B cell (primary cell): ENCODE measurements at regions not wholly inside any gene's neighbourhood (a gene's known extent, or its start where the extent isn't known, plus 50 kb on each side); places are given as distances from the start of the nearest gene placed in this dataset.

Source experiments
- ATAC-seq: fragments of 200-7000 bp; cut with Tn5 transposase; one replicate; pipeline ENCODE4 v1.10.0; 2021; ENCODE audit warnings: low read depth, mild to moderate bottlenecking, moderate number of reproducible peaks, moderate library complexity
- CTCF ChIA-PET: fragments of 350-600 bp; sonication (Branson Sonifier 250); formaldehyde crosslinking; loops from one replicate; lab custom pipeline; 2021; ENCODE audit warnings: antibody characterized with exemption, inconsistent platforms; lab: Charles Lee
- POLR2A ChIA-PET: fragments of 350-600 bp; sonication (Branson Sonifier 250); formaldehyde crosslinking; loops from one replicate; lab custom pipeline; 2021; ENCODE audit warnings: antibody characterized with exemption; lab: Charles Lee
- DNase-seq: peaks from one replicate; pipeline ENCODE4 v3.0.0; 2013
- H2AFZ ChIP-seq: 2 replicates; pipeline ENCODE4 v1.6.1; 2012; ENCODE audit warnings: mild to moderate bottlenecking, low read depth, low read length; ENCODE audit not compliant: insufficient read depth, poor library complexity, severe bottlenecking
- H3K27ac ChIP-seq, 2 donors: 1 replicate in 1 of 2; 2 replicates in 1 of 2; pipeline ENCODE4 v1.5.1; 2012 to 2013; ENCODE audit warnings: low read length in 2 of 2, mild to moderate bottlenecking in 2 of 2, moderate library complexity in 1 of 2
- H3K27me3 ChIP-seq, 4 experiments: fragments of 200-600 bp in 1 of 4; sonication (generic) in 1 of 4; replicated peaks in 1 of 4; 1 replicate in 2 of 4; 2 replicates in 2 of 4; pipeline versions ENCODE4 v1.6.1 to v1.7.0; 2013 to 2016; ENCODE audit warnings: low read length in 3 of 4, mild to moderate bottlenecking in 2 of 4, mixed read lengths in 1 of 4, moderate library complexity in 1 of 4; ENCODE audit not compliant: insufficient read depth in 4 of 4, control insufficient read depth in 3 of 4; ENCODE audit errors: control extremely low read depth in 1 of 4
- H3K36me3 ChIP-seq, 2 experiments: replicated peaks in 1 of 2; 1 replicate in 1 of 2; 2 replicates in 1 of 2; pipeline versions ENCODE4 v1.6.1 to v1.7.1; 2013; ENCODE audit warnings: low read length in 1 of 2; ENCODE audit not compliant: insufficient read depth in 2 of 2, control insufficient read depth in 1 of 2; ENCODE audit errors: control extremely low read depth in 1 of 2, extremely low read depth in 1 of 2
- H3K4me1 ChIP-seq, 2 donors: fragments of 200-600 bp in 1 of 2; sonication (generic) in 1 of 2; 1 replicate in 1 of 2; 2 replicates in 1 of 2; pipeline versions ENCODE4 v1.5.1 to v1.6.1; 2013 to 2017; ENCODE audit warnings: low read length in 2 of 2; ENCODE audit not compliant: control insufficient read depth in 2 of 2, insufficient read depth in 2 of 2
- H3K4me2 ChIP-seq: replicated peaks from 2 replicates; pipeline ENCODE3; 2012; ENCODE audit warnings: mild to moderate bottlenecking, low read depth, low read length; ENCODE audit not compliant: poor library complexity, severe bottlenecking
- H3K4me3 ChIP-seq, 5 experiments: fragments of 200-600 bp in 1 of 5; sonication (generic) in 1 of 5; 1 replicate in 3 of 5; 2 replicates in 2 of 5; pipeline versions ENCODE4 v1.5.1 to v1.7.0; 2011 to 2016; ENCODE audit warnings: low read length in 4 of 5, mild to moderate bottlenecking in 4 of 5, low read depth in 2 of 5, control low read depth in 1 of 5, moderate library complexity in 1 of 5; ENCODE audit not compliant: insufficient read depth in 1 of 5; ENCODE audit errors: control extremely low read depth in 1 of 5, extremely low read depth in 1 of 5
- H3K79me2 ChIP-seq: fragments of 200-600 bp; sonication (generic); one replicate; pipeline ENCODE4 v1.6.0; 2016; ENCODE audit warnings: low read length; ENCODE audit not compliant: control insufficient read depth, insufficient read depth
- H3K9ac ChIP-seq: fragments of 200-600 bp; sonication (generic); 2 replicates; pipeline ENCODE4 v1.6.1; 2017; ENCODE audit warnings: mild to moderate bottlenecking, low read length, moderate library complexity
- H3K9me3 ChIP-seq, 3 donors: one replicate each; pipeline versions ENCODE4 v1.6.1 to v1.7.1; 2013; ENCODE audit warnings: low read length in 2 of 3; ENCODE audit not compliant: control insufficient read depth in 2 of 3, insufficient read depth in 1 of 3; ENCODE audit errors: control extremely low read depth in 1 of 3
- H4K20me1 ChIP-seq: 2 replicates; pipeline ENCODE4 v1.6.0; 2012; ENCODE audit warnings: mild to moderate bottlenecking, low read length; ENCODE audit not compliant: insufficient read depth, control insufficient read depth, poor library complexity, severe bottlenecking
- H3K27ac Mint-ChIP-seq: one replicate; pipeline ENCODE4 v1.8.0; 2021; ENCODE audit warnings: mixed read lengths
- H3K27me3 Mint-ChIP-seq: one replicate; pipeline ENCODE4 v1.8.0; 2021; ENCODE audit warnings: mixed read lengths
- H3K4me1 Mint-ChIP-seq: one replicate; pipeline ENCODE4 v1.8.0; 2021; ENCODE audit warnings: mixed read lengths
- H3K4me3 Mint-ChIP-seq: one replicate; pipeline ENCODE4 v1.8.0; 2021; ENCODE audit warnings: mixed read lengths
- H3K9me3 Mint-ChIP-seq: one replicate; pipeline ENCODE4 v1.8.0; 2022; ENCODE audit warnings: mixed read lengths; ENCODE audit not compliant: insufficient read depth
- CTCF ChIP-seq: fragments of 200-600 bp; IDR thresholded peaks from one replicate; pipeline ENCODE4 v1.8.0; 2022; ENCODE audit warnings: antibody characterized with exemption, mild to moderate bottlenecking
- EZH2 ChIP-seq: IDR thresholded peaks from 2 replicates; pipeline ENCODE4 v1.6.1; 2012; ENCODE audit warnings: borderline replicate concordance, low read depth, mild to moderate bottlenecking, moderate library complexity, low read length; ENCODE audit not compliant: insufficient read depth, poor library complexity, severe bottlenecking
- WGBS: methylation state at CpG from one replicate; pipeline ENCODE4 v1.1.5; 2013; ENCODE audit warnings: missing lambda C conversion rate; ENCODE audit not compliant: insufficient coverage; 5-methylcytosine and 5-hydroxymethylcytosine counted together
- intact Hi-C: fragments of 100-400 bp; cut with micrococcal nuclease; formaldehyde crosslinking; loops from one replicate; pipeline ENCODE4 v1.10.0; 2022

GRCh38 chr7:35483568-35483967 is 211.4 kb downstream of the HERPUD2 start:
- DNase-seq (no peak), ATAC-seq (no peak)
- H3K4me1 ChIP-seq: no peaks in the 10 kb centered on the region
- no peaks in the 10 kb centered on the region for H4K20me1 ChIP-seq
- no peak overlapping the region for H2AFZ ChIP-seq
- ChIA-PET CTCF (no interaction called here), POLR2A (no interaction called here)
- Mint-ChIP-seq H3K27me3 (peaks cover 25% of the 10 kb centered on the region), H3K4me1 (no peaks in the 10 kb centered on the region), H3K27ac (no peak overlapping the region), H3K9me3 (peaks cover under 1% of the 10 kb centered on the region), H3K4me3 (no peak overlapping the region)
- intact Hi-C loops: no loop called here
- TF ChIP-seq CTCF (no peak), EZH2 (no peak)
- no peaks in the 10 kb centered on the region for H3K9me3 ChIP-seq
- H3K27ac ChIP-seq: no peak overlapping the region
- H3K79me2 ChIP-seq: no peaks in the 10 kb centered on the region
- H3K9ac ChIP-seq: no peak overlapping the region
- 91% methylated on average over 2 of the region's 2 CpGs for WGBS
- H3K4me3 ChIP-seq: no peak overlapping the region
- no peaks in the 10 kb centered on the region for H3K36me3 ChIP-seq
- H3K27me3 ChIP-seq: peaks cover 0 to 7% (median 0%) of the 10 kb centered on the region in 4 experiments
- H3K4me2 ChIP-seq: no peak overlapping the region

GRCh38 chr7:35482231-35482630 is 212.7 kb downstream of the HERPUD2 start:
- no peak overlapping the region for H3K4me3 ChIP-seq
- H4K20me1 ChIP-seq: no peaks in the 10 kb centered on the region
- Mint-ChIP-seq H3K4me1 (no peaks in the 10 kb centered on the region), H3K27ac (no peak overlapping the region), H3K9me3 (peaks cover 9% of the 10 kb centered on the region), H3K27me3 (peaks cover 26% of the 10 kb centered on the region), H3K4me3 (no peak overlapping the region)
- no peak overlapping the region for H3K9ac ChIP-seq
- no peaks in the 10 kb centered on the region for H3K79me2 ChIP-seq
- TF ChIP-seq EZH2: no peak
- no peak for TF ChIP-seq CTCF
- 73% methylated on average over 5 of the region's 5 CpGs for WGBS
- no peak overlapping the region for H3K4me2 ChIP-seq
- ATAC-seq: no peak
- H3K4me1 ChIP-seq: no peaks in the 10 kb centered on the region
- no peak overlapping the region for H3K27ac ChIP-seq
- peaks cover 0 to 5% (median 0%) of the 10 kb centered on the region in 4 experiments for H3K27me3 ChIP-seq
- no peaks in the 10 kb centered on the region for H3K36me3 ChIP-seq
- peaks cover 0 to 5% (median 0%) of the 10 kb centered on the region in 3 donors for H3K9me3 ChIP-seq
- CTCF ChIA-PET: no interaction called here
- H2AFZ ChIP-seq: no peak overlapping the region
- DNase-seq: no peak
- POLR2A ChIA-PET: no interaction called here
- intact Hi-C loops: no loop called here
